ENCODE measurements at regions not wholly inside any gene's neighbourhood (a gene's known extent, or its start where the extent isn't known, plus 50 kb on each side); places are given as distances from the start of the nearest gene placed in this dataset.
A peak's percentile ranks its signal among the peaks of the same experiment; 100 is the strongest.

DNA sequence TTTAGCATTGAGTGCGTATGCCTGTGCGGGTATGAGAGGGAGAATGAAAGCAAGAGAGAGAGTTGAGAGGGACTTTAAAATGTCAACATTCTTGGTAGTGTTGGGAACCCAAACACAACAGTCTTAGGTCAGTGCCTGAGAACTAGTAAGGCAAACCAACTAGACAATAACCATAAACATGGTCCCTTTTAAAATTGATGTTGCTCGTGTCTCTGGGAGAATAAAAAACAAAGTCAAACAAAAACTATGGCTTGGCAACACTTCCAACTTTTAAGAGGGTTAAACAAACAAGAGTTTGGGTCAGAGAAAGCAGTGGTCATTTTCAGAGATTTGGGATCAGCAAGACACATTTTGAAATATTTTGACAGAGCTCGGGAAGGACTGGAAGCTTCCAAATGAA is 146.7 kb upstream of the THBS1 start:
- Histone ChIP-seq H3K9me3 (no peaks in the 10 kb centered on the region), H3K4me1 (peaks cover 0 to 48% (median 16%) of the 10 kb centered on the region in 6 donors), H3K36me3 (no peaks in the 10 kb centered on the region), H3K4me3 (no peak overlapping the region), H3K27me3 (replicated peaks in 1 of 7) (peaks cover 0 to 31% (median 0%) of the 10 kb centered on the region in 7 donors), H3K27ac (peak overlapping the region in 7 of 8 donors; percentile 17 to 56 (median 38))
- no peak for TF ChIP-seq POLR2A (IDR thresholded peaks at IDR 0.05)
- no peak for TF ChIP-seq POLR2AphosphoS5 (IDR thresholded peaks at IDR 0.05)
- intact Hi-C loops (cut with DNase I; ENCODE audit: low total_unique reads): no loop called here
- WGBS, 5 donors: 74 to 87% (median 83%) methylated on average over 4 of the region's 4 CpGs
- no peak for DNase-seq

- H3K36me3 ChIP-seq: no peaks in the 10 kb centered on the region
- no peak for DNase-seq
- intact Hi-C loops (cut with DNase I; ENCODE audit: low total_unique reads): no loop called here
- peaks cover 0 to 27% (median 0%) of the 10 kb centered on the region in 7 donors for H3K27me3 ChIP-seq (replicated peaks in 1 of 7)
- no peaks in the 10 kb centered on the region for H3K9me3 ChIP-seq
- 51 to 68% (median 56%) methylated on average over 5 of the region's 5 CpGs for WGBS, 5 donors
- no peak overlapping the region for H3K4me3 ChIP-seq
- peak overlapping the region in 6 of 8 donors; percentile 17 to 56 (median 38) for H3K27ac ChIP-seq
- TF ChIP-seq CTCF (IDR thresholded peaks at IDR 0.05 in 8 of 11, conservative IDR thresholded peaks at IDR 0.05 in 3 of 11) (no peak), POLR2A (IDR thresholded peaks at IDR 0.05) (no peak), POLR2AphosphoS5 (IDR thresholded peaks at IDR 0.05) (peak in 2 of 3 donors; percentile 34 to 46)
- H3K4me1 ChIP-seq: peaks cover 0 to 43% (median 15%) of the 10 kb centered on the region in 6 donors
Observed at GRCh38 chr15:39434751-39435238, 146.1 kb upstream of the THBS1 start.

DNA sequence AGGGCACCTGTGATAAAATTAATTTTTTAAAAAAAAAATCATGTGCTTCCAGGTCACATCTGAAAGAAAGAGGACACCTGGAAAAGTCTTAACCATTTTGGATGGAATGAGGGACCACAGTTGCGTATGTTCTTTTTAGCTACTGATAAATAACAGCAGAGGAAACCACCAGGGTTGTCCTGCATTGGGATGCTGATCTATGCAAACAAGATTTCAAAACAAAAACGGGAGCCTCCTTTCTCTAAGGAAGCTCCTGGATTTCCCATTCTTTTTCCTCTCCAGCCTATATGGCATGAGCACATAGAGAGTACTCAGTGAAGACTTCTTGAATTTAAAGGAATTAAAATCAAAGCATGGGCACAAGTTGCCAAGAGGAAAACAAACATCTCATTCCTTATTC is 145.6 kb upstream of the THBS1 start:
- intact Hi-C loops (cut with DNase I; ENCODE audit: low total_unique reads): no loop called here
- TF ChIP-seq CTCF (IDR thresholded peaks at IDR 0.05 in 8 of 11, conservative IDR thresholded peaks at IDR 0.05 in 3 of 11): no peak
- no peak for TF ChIP-seq POLR2A (IDR thresholded peaks at IDR 0.05)
- TF ChIP-seq POLR2AphosphoS5 (IDR thresholded peaks at IDR 0.05): no peak

GRCh38 chr15:39438260-39438659 is 142.6 kb upstream of the THBS1 start:
- 43 to 63% (median 53%) methylated on average over 5 of the region's 5 CpGs for WGBS, 5 donors
- peaks cover 0 to 30% (median 10%) of the 10 kb centered on the region in 6 donors for H3K4me1 ChIP-seq
- intact Hi-C loops (cut with DNase I; ENCODE audit: low total_unique reads): no loop called here
- no peaks in the 10 kb centered on the region for H3K36me3 ChIP-seq
- H3K4me3 ChIP-seq: no peak overlapping the region
- H3K9me3 ChIP-seq: no peaks in the 10 kb centered on the region
- peaks cover 0 to 12% (median 0%) of the 10 kb centered on the region in 7 donors for H3K27me3 ChIP-seq (replicated peaks in 1 of 7)
- TF ChIP-seq POLR2AphosphoS5 (IDR thresholded peaks at IDR 0.05): peak in 2 of 3 donors; percentile 19 to 25
- no peak for TF ChIP-seq CTCF (IDR thresholded peaks at IDR 0.05 in 8 of 11, conservative IDR thresholded peaks at IDR 0.05 in 3 of 11)
- no peak overlapping the region for H3K27ac ChIP-seq
- peak; percentile 65 for DNase-seq

More for the DNA sequence above, 145.6 kb upstream of the THBS1 start:
- peak overlapping the region in 3 of 8 donors; percentile 23 to 56 (median 38) for H3K27ac ChIP-seq
- H3K4me1 ChIP-seq: peaks cover 0 to 39% (median 11%) of the 10 kb centered on the region in 6 donors
- no peaks in the 10 kb centered on the region for H3K9me3 ChIP-seq
- H3K4me3 ChIP-seq: no peak overlapping the region
- DNase-seq: no peak
- H3K36me3 ChIP-seq: no peaks in the 10 kb centered on the region
- H3K27me3 ChIP-seq (replicated peaks in 1 of 7): peaks cover 0 to 22% (median 0%) of the 10 kb centered on the region in 7 donors
- 55 to 74% (median 69%) methylated on average over 2 of the region's 2 CpGs for WGBS, 5 donors

Data from spleen (tissue), 11 donors.